A673 (cell line): ENCODE measurements at regions not wholly inside any gene's neighbourhood (a gene's known extent, or its start where the extent isn't known, plus 50 kb on each side); places are given as distances from the start of the nearest gene placed in this dataset.

Source experiments
- BruUV-seq: library from RNA; stranded (reverse); fragments of 400-500 nt; replicated peaks from 2 replicates; lab custom pipeline; 2021; lab: Mats Ljungman, UMichigan
- CTCF ChIA-PET: fragments of 300-600 bp; sonication (Branson Sonifier 250); formaldehyde crosslinking; loops from one replicate; lab custom pipeline; 2022; ENCODE audit warnings: antibody characterized with exemption; lab: Charles Lee
- POLR2A ChIA-PET: fragments of 300-600 bp; sonication (Branson Sonifier 250); formaldehyde crosslinking; loops from one replicate; lab custom pipeline; 2022; ENCODE audit warnings: antibody characterized with exemption; ENCODE audit not compliant: low non-redundant PET; lab: Charles Lee
- DNase-seq: peaks from one replicate; pipeline ENCODE4 v3.0.0-alpha.2; 2015; ENCODE audit warnings: low spot score
- H3K27ac ChIP-seq: fragments of 200-600 bp; sonication (generic); 2 replicates; pipeline ENCODE4 v1.5.1; 2016; ENCODE audit warnings: mixed run types, low read depth, mild to moderate bottlenecking, mixed read lengths, antibody characterized with exemption, low read length; ENCODE audit not compliant: poor library complexity, severe bottlenecking
- H3K27me3 ChIP-seq: fragments of 200-600 bp; sonication (generic); replicated peaks from 2 replicates; pipeline ENCODE4 v1.6.1; 2017; ENCODE audit warnings: mixed run types, low read depth, mild to moderate bottlenecking, mixed read lengths, antibody characterized with exemption, low read length; ENCODE audit not compliant: insufficient read depth, poor library complexity
- H3K36me3 ChIP-seq: fragments of 200-600 bp; sonication (generic); 2 replicates; pipeline ENCODE4 v1.6.1; 2016; ENCODE audit warnings: mixed run types, mild to moderate bottlenecking, mixed read lengths, antibody characterized with exemption, low read length; ENCODE audit not compliant: insufficient read depth, poor library complexity, severe bottlenecking
- H3K4me1 ChIP-seq: fragments of 200-600 bp; sonication (generic); 2 replicates; pipeline ENCODE4 v1.6.1; 2017; ENCODE audit warnings: mixed run types, mild to moderate bottlenecking, mixed read lengths, antibody characterized with exemption, low read length; ENCODE audit not compliant: insufficient read depth, poor library complexity, severe bottlenecking
- H3K4me3 ChIP-seq: fragments of 200-600 bp; sonication (generic); 2 replicates; pipeline ENCODE4 v1.5.1; 2016; ENCODE audit warnings: low read depth, mixed run types, mild to moderate bottlenecking, mixed read lengths, low read length; ENCODE audit not compliant: poor library complexity, severe bottlenecking
- H3K9me3 ChIP-seq: fragments of 200-600 bp; sonication (generic); 2 replicates; pipeline ENCODE4 v1.6.1; 2016; ENCODE audit warnings: mixed run types, low read depth, mild to moderate bottlenecking, mixed read lengths, antibody characterized with exemption, low read length; ENCODE audit not compliant: poor library complexity, severe bottlenecking
- CTCF ChIP-seq: fragments of 300-800, 200-600 bp; sonication (generic); conservative IDR thresholded peaks from 2 replicates; pipeline ENCODE4 v1.5.1; 2017; ENCODE audit warnings: low read depth, mild to moderate bottlenecking, antibody characterized with exemption, low read length, moderate library complexity, mixed read lengths
- EZH2 ChIP-seq: fragments of 200-600 bp; sonication (generic); IDR thresholded peaks from 2 replicates; pipeline ENCODE4 v1.6.1; 2017; ENCODE audit warnings: borderline replicate concordance, low read depth, mild to moderate bottlenecking, mixed read lengths, antibody characterized with exemption, low read length; ENCODE audit not compliant: poor library complexity, severe bottlenecking
- intact Hi-C: fragments of 100-400 bp; cut with micrococcal nuclease; formaldehyde crosslinking; loops from one replicate; pipeline ENCODE4 v1.10.0; 2022; ENCODE audit not compliant: unreplicated experiment

- Histone ChIP-seq H3K36me3 (no peaks in the 10 kb centered on the region), H3K4me1 (no peaks in the 10 kb centered on the region), H3K4me3 (no peak overlapping the region), H3K27ac (no peak overlapping the region), H3K9me3 (no peaks in the 10 kb centered on the region), H3K27me3 (no peaks in the 10 kb centered on the region)
- POLR2A ChIA-PET = no interaction called here
- CTCF ChIA-PET = no interaction called here
- no TSS peak for BruUV-seq
- no peak for DNase-seq
- intact Hi-C loops = no loop called here
- TF ChIP-seq CTCF = no peak
Measured at GRCh38 chr12:115670869-115671268, 606.6 kb downstream of the MED13L start.

GRCh38 chr12:115667116-115667515 is 610.4 kb downstream of the MED13L start:
- DNase-seq = no peak
- no peaks in the 10 kb centered on the region for H3K36me3 ChIP-seq
- no peak overlapping the region for H3K4me3 ChIP-seq
- no peak overlapping the region for H3K27ac ChIP-seq
- no peak for TF ChIP-seq CTCF
- no peak for TF ChIP-seq EZH2
- H3K27me3 ChIP-seq = no peaks in the 10 kb centered on the region
- H3K4me1 ChIP-seq = no peaks in the 10 kb centered on the region
- BruUV-seq = no TSS peak
- POLR2A ChIA-PET = no interaction called here
- CTCF ChIA-PET = no interaction called here
- intact Hi-C loops = no loop called here
- H3K9me3 ChIP-seq = no peaks in the 10 kb centered on the region

GRCh38 chr12:115666168-115666567 is 611.3 kb downstream of the MED13L start:
- no TSS peak for BruUV-seq
- POLR2A ChIA-PET = no interaction called here
- CTCF ChIA-PET = no interaction called here
- Histone ChIP-seq H3K4me3 (no peak overlapping the region), H3K9me3 (no peaks in the 10 kb centered on the region), H3K27me3 (no peaks in the 10 kb centered on the region), H3K4me1 (no peaks in the 10 kb centered on the region), H3K36me3 (no peaks in the 10 kb centered on the region), H3K27ac (no peak overlapping the region)
- no peak for TF ChIP-seq EZH2
- TF ChIP-seq CTCF = no peak
- intact Hi-C loops = no loop called here
- DNase-seq = no peak
